GM23248 (cell line): ENCODE measurements at regions not wholly inside any gene's neighbourhood (a gene's known extent, or its start where the extent isn't known, plus 50 kb on each side); places are given as distances from the start of the nearest gene placed in this dataset.

ENCODE experiments used
- DNase-seq: peaks from one replicate; pipeline ENCODE4 v3.0.0-alpha.2; 2015
- H2AFZ ChIP-seq: fragments of 200-600 bp; sonication (generic); 2 replicates; pipeline ENCODE4 v1.6.1; 2016; ENCODE audit warnings: antibody characterized with exemption
- H3F3A ChIP-seq: fragments of 200-600 bp; sonication (generic); 2 replicates; pipeline ENCODE4 v1.6.1; 2016; ENCODE audit warnings: mild to moderate bottlenecking, antibody characterized with exemption, mixed run types; ENCODE audit not compliant: insufficient read depth
- H3K27ac ChIP-seq: fragments of 200-600 bp; sonication (generic); 2 replicates; pipeline ENCODE4 v1.5.1; 2016; ENCODE audit warnings: mild to moderate bottlenecking
- H3K27me3 ChIP-seq: fragments of 200-600 bp; sonication (generic); replicated peaks from 2 replicates; pipeline ENCODE4 v1.6.1; 2016; ENCODE audit warnings: mild to moderate bottlenecking; ENCODE audit not compliant: insufficient read depth
- H3K36me3 ChIP-seq: fragments of 200-600 bp; sonication (generic); 2 replicates; pipeline ENCODE4 v1.6.1; 2016; ENCODE audit warnings: low read depth, mild to moderate bottlenecking
- H3K4me1 ChIP-seq: fragments of 200-600 bp; sonication (generic); 2 replicates; pipeline ENCODE4 v1.6.1; 2016; ENCODE audit warnings: mild to moderate bottlenecking; ENCODE audit not compliant: insufficient read depth
- H3K4me2 ChIP-seq: fragments of 200-600 bp; sonication (generic); one replicate; pipeline ENCODE4 v1.6.1; 2016; ENCODE audit warnings: mild to moderate bottlenecking; ENCODE audit not compliant: unreplicated experiment
- H3K4me3 ChIP-seq: fragments of 200-600 bp; sonication (generic); 2 replicates; pipeline ENCODE4 v1.5.1; 2016; ENCODE audit warnings: mild to moderate bottlenecking
- H3K79me2 ChIP-seq: fragments of 200-600 bp; sonication (generic); 2 replicates; pipeline ENCODE4 v1.6.1; 2016; ENCODE audit warnings: mild to moderate bottlenecking; ENCODE audit not compliant: insufficient read depth
- H3K9ac ChIP-seq: fragments of 200-600 bp; sonication (generic); 2 replicates; pipeline ENCODE4 v1.6.1; 2016; ENCODE audit warnings: mild to moderate bottlenecking
- H3K9me2 ChIP-seq: fragments of 200-600 bp; sonication (generic); 2 replicates; pipeline ENCODE4 v1.6.1; 2016; ENCODE audit warnings: mixed run types, mild to moderate bottlenecking, moderate library complexity; ENCODE audit not compliant: insufficient read depth
- H3K9me3 ChIP-seq: fragments of 200-600 bp; sonication (generic); one replicate; pipeline ENCODE4 v1.6.1; 2017; ENCODE audit warnings: low read depth
- H4K20me1 ChIP-seq: fragments of 200-600 bp; sonication (generic); 2 replicates; pipeline ENCODE4 v1.6.0; 2016; ENCODE audit not compliant: insufficient read depth
- EZH2 ChIP-seq: fragments of 200-600 bp; sonication (generic); IDR thresholded peaks from 2 replicates; pipeline ENCODE4 v1.6.1; 2018; ENCODE audit warnings: antibody characterized with exemption, mild to moderate bottlenecking; ENCODE audit not compliant: insufficient read depth, poor library complexity, severe bottlenecking
- EZH2phosphoT487 ChIP-seq: fragments of 200-600 bp; sonication (generic); IDR thresholded peaks from 2 replicates; pipeline ENCODE4 v1.6.1; 2018; ENCODE audit warnings: antibody characterized with exemption, moderate library complexity, mild to moderate bottlenecking, low read depth; ENCODE audit not compliant: insufficient read depth
- WGBS, 2 experiments: methylation state at CpG; one replicate each; pipeline ENCODE4 v1.1.6; 2015 to 2017; ENCODE audit warnings: low lambda C conversion rate in 2 of 2, low coverage in 1 of 2; ENCODE audit errors: missing lambda C conversion rate in 2 of 2; 5-methylcytosine and 5-hydroxymethylcytosine counted together
- in situ Hi-C: fragments of 300-500 bp; cut with MboI; formaldehyde crosslinking; loops from 2 replicates; pipeline ENCODE4 v1.15.0; 2020

- Histone ChIP-seq H2AFZ (no peak overlapping the region), H4K20me1 (no peaks in the 10 kb centered on the region), H3K27ac (no peak overlapping the region), H3K9me3 (no peaks in the 10 kb centered on the region), H3K27me3 (no peaks in the 10 kb centered on the region), H3K79me2 (no peaks in the 10 kb centered on the region), H3F3A (no peaks in the 10 kb centered on the region), H3K4me2 (no peak overlapping the region), H3K4me3 (no peak overlapping the region), H3K36me3 (no peaks in the 10 kb centered on the region), H3K9ac (no peak overlapping the region), H3K4me1 (no peaks in the 10 kb centered on the region), H3K9me2 (0 out of 2 replicates have a peak, but pooled peaks cover 6% of the 10 kb centered on the region)
- peak; percentile 27 for DNase-seq
- TF ChIP-seq EZH2phosphoT487 (no peak), EZH2 (no peak)
- 74% methylated on average over 4 of the region's 4 CpGs for WGBS, 2 experiments
- in situ Hi-C loops: loop anchor here (5.0 kb wide), 1 partner anchor 50 kb away; no protein-coding TSS in a partner anchor
Measured at GRCh38 chr20:24337069-24337468, 132.4 kb upstream of the SYNDIG1 start.

- in situ Hi-C loops: loop anchor here (5.0 kb wide), 1 partner anchor 48 kb away; no protein-coding TSS in a partner anchor
- 0 to 45% methylated on average over 1 to 2 of the region's 2 CpGs for WGBS, 2 experiments
- H3K79me2 ChIP-seq: no peaks in the 10 kb centered on the region
Measured at GRCh38 chr20:24334830-24335229, 134.6 kb upstream of the SYNDIG1 start.

GRCh38 chr20:24332956-24333355 lies 136.5 kb upstream of the SYNDIG1 start:
- TF ChIP-seq EZH2phosphoT487 (no peak), EZH2 (no peak)
- H2AFZ ChIP-seq: no peak overlapping the region
- no peaks in the 10 kb centered on the region for H4K20me1 ChIP-seq
- H3K4me3 ChIP-seq: no peak overlapping the region
- no peak overlapping the region for H3K27ac ChIP-seq
- H3K4me1 ChIP-seq: no peaks in the 10 kb centered on the region
- H3K27me3 ChIP-seq: no peaks in the 10 kb centered on the region
- DNase-seq: no peak
- no peak overlapping the region for H3K9ac ChIP-seq
- in situ Hi-C loops: no loop called here
- 0 out of 2 replicates have a peak, but pooled peaks cover 6% of the 10 kb centered on the region for H3K9me2 ChIP-seq
- H3F3A ChIP-seq: no peaks in the 10 kb centered on the region
- H3K36me3 ChIP-seq: no peaks in the 10 kb centered on the region
- no peaks in the 10 kb centered on the region for H3K9me3 ChIP-seq
- no peak overlapping the region for H3K4me2 ChIP-seq
- H3K79me2 ChIP-seq: no peaks in the 10 kb centered on the region

More at GRCh38 chr20:24334830-24335229, 134.6 kb upstream of the SYNDIG1 start:
- no peak for DNase-seq
- TF ChIP-seq EZH2: no peak
- TF ChIP-seq EZH2phosphoT487: no peak
- H3K9me3 ChIP-seq: no peaks in the 10 kb centered on the region
- H3K4me1 ChIP-seq: no peaks in the 10 kb centered on the region
- H3K4me2 ChIP-seq: no peak overlapping the region
- H3K9me2 ChIP-seq: 0 out of 2 replicates have a peak, but pooled peaks cover 6% of the 10 kb centered on the region
- no peaks in the 10 kb centered on the region for H4K20me1 ChIP-seq
- no peak overlapping the region for H2AFZ ChIP-seq
- H3K36me3 ChIP-seq: no peaks in the 10 kb centered on the region
- H3K27me3 ChIP-seq: no peaks in the 10 kb centered on the region
- no peak overlapping the region for H3K27ac ChIP-seq
- H3K4me3 ChIP-seq: no peak overlapping the region
- H3F3A ChIP-seq: no peaks in the 10 kb centered on the region
- H3K9ac ChIP-seq: no peak overlapping the region

GRCh38 chr20:24331939-24332338 lies 137.5 kb upstream of the SYNDIG1 start:
- TF ChIP-seq EZH2 (no peak), EZH2phosphoT487 (no peak)
- Histone ChIP-seq H3K27ac (no peak overlapping the region), H3K27me3 (no peaks in the 10 kb centered on the region), H3K79me2 (no peaks in the 10 kb centered on the region), H4K20me1 (no peaks in the 10 kb centered on the region), H2AFZ (no peak overlapping the region), H3F3A (no peaks in the 10 kb centered on the region), H3K4me1 (no peaks in the 10 kb centered on the region), H3K9me2 (0 out of 2 replicates have a peak, but pooled peaks cover 6% of the 10 kb centered on the region), H3K4me3 (no peak overlapping the region), H3K9ac (no peak overlapping the region), H3K36me3 (no peaks in the 10 kb centered on the region), H3K4me2 (no peak overlapping the region), H3K9me3 (no peaks in the 10 kb centered on the region)
- in situ Hi-C loops: no loop called here
- no peak for DNase-seq
- 67 to 70% methylated on average over 4 of the region's 4 CpGs for WGBS, 2 experiments

- Histone ChIP-seq H3K36me3 (no peaks in the 10 kb centered on the region), H3K4me3 (no peak overlapping the region), H3K27me3 (no peaks in the 10 kb centered on the region), H3K9me2 (no peaks in the 10 kb centered on the region), H3K9ac (no peak overlapping the region), H3K9me3 (no peaks in the 10 kb centered on the region), H2AFZ (no peak overlapping the region), H3K27ac (no peak overlapping the region), H4K20me1 (no peaks in the 10 kb centered on the region), H3K79me2 (no peaks in the 10 kb centered on the region), H3F3A (no peaks in the 10 kb centered on the region), H3K4me2 (no peak overlapping the region), H3K4me1 (no peaks in the 10 kb centered on the region)
- DNase-seq: no peak
- in situ Hi-C loops: no loop called here
- 46 to 58% methylated on average over 2 of the region's 2 CpGs for WGBS, 2 experiments
- TF ChIP-seq EZH2 (no peak), EZH2phosphoT487 (no peak)
Measured at GRCh38 chr20:24328901-24329300, 140.5 kb upstream of the SYNDIG1 start.
